ENCODE measurements at regions not wholly inside any gene's neighbourhood (a gene's known extent, or its start where the extent isn't known, plus 50 kb on each side); places are given as distances from the start of the nearest gene placed in this dataset.

GRCh38 chrX:119343856-119344255 is 55.3 kb upstream of the SLC25A43 start:
- H2AFZ ChIP-seq (ENCODE audit: low read length): peak overlapping the region; percentile 70; the same call in 1 of the 2 replicates
- TF ChIP-seq, protein P1, sequence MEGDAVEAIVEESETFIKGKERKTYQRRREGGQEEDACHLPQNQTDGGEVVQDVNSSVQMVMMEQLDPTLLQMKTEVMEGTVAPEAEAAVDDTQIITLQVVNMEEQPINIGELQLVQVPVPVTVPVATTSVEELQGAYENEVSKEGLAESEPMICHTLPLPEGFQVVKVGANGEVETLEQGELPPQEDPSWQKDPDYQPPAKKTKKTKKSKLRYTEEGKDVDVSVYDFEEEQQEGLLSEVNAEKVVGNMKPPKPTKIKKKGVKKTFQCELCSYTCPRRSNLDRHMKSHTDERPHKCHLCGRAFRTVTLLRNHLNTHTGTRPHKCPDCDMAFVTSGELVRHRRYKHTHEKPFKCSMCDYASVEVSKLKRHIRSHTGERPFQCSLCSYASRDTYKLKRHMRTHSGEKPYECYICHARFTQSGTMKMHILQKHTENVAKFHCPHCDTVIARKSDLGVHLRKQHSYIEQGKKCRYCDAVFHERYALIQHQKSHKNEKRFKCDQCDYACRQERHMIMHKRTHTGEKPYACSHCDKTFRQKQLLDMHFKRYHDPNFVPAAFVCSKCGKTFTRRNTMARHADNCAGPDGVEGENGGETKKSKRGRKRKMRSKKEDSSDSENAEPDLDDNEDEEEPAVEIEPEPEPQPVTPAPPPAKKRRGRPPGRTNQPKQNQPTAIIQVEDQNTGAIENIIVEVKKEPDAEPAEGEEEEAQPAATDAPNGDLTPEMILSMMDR (conservative IDR thresholded peaks at IDR 0.05; ENCODE audit: low read length): no peak
- TF ChIP-seq EZH2phosphoT487 (IDR thresholded peaks at IDR 0.05; ENCODE audit: borderline replicate concordance): no peak
- H3K4me3 ChIP-seq (ENCODE audit: low read length, poor library complexity, severe bottlenecking): no peak overlapping the region
- H3F3A ChIP-seq (ENCODE audit: low read depth): no peaks in the 10 kb centered on the region
- no peaks in the 10 kb centered on the region for H3K9me3 ChIP-seq (ENCODE audit: insufficient read depth, low read depth, low read length)
- H3K9me2 ChIP-seq (replicated peaks; ENCODE audit: low read depth, low read length): no peaks in the 10 kb centered on the region
- no peaks in the 10 kb centered on the region for H4K20me1 ChIP-seq (ENCODE audit: insufficient read depth, low read length, poor library complexity, severe bottlenecking)
- H3K4me2 ChIP-seq (ENCODE audit: low read depth, low read length, poor library complexity, severe bottlenecking): peak overlapping the region; percentile 40
- H3K27me3 ChIP-seq (ENCODE audit: insufficient read depth, low read length, poor library complexity, severe bottlenecking): no peaks in the 10 kb centered on the region
- H3K4me1 ChIP-seq (ENCODE audit: insufficient read depth, low read length, poor library complexity, severe bottlenecking): peaks cover 8% of the 10 kb centered on the region
- H3K79me2 ChIP-seq (ENCODE audit: insufficient read depth, low read length): no peaks in the 10 kb centered on the region
- H3K36me3 ChIP-seq (ENCODE audit: insufficient read depth, low read length): no peaks in the 10 kb centered on the region
- H3K9ac ChIP-seq (ENCODE audit: low read depth, low read length, poor library complexity, severe bottlenecking): no peak overlapping the region
